ENCODE measurements at regions not wholly inside any gene's neighbourhood (a gene's known extent, or its start where the extent isn't known, plus 50 kb on each side); places are given as distances from the start of the nearest gene placed in this dataset.

- TF ChIP-seq ZNF274 (IDR thresholded peaks at IDR 0.05; ENCODE audit: low read depth, low read length) (no peak), YY1 (IDR thresholded peaks at IDR 0.05; ENCODE audit: insufficient read depth, insufficient read length) (no peak)
Observed at GRCh38 chr20:23160536-23161243, 74.6 kb upstream of the CD93 start.
